HG03520 (cell line): ENCODE measurements at regions not wholly inside any gene's neighbourhood (a gene's known extent, or its start where the extent isn't known, plus 50 kb on each side); places are given as distances from the start of the nearest gene placed in this dataset.

ENCODE experiments used
- ATAC-seq: cut with Tn5 transposase; IDR thresholded peaks from one replicate; pipeline ENCODE4 v1.9.1; 2021; ENCODE audit warnings: mild to moderate bottlenecking, moderate library complexity; ENCODE audit not compliant: unreplicated experiment

DNA sequence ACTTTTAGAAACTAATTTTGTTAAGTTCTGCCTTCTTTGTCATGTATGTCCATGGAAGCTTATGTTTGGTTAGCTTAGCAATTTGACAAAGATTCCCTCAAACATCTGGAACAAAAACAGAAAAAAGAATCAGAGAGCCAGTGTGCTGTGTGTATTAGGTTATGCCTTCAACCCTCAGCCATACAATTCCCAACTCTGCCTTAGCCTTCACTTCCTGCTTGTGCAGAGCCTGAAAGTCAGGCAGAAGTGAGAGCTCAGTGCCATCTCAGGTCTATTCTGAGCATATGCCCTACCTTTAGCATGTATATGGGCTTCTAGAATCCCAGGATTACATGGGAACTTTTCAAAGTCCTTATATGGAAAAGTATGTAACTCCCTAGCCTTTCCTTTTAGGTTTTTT lies 58.2 kb upstream of the STOX2 start:
- no peak for ATAC-seq

- no peak for ATAC-seq
Measured at GRCh38 chr4:183848805-183849204, 56.3 kb upstream of the STOX2 start.

DNA sequence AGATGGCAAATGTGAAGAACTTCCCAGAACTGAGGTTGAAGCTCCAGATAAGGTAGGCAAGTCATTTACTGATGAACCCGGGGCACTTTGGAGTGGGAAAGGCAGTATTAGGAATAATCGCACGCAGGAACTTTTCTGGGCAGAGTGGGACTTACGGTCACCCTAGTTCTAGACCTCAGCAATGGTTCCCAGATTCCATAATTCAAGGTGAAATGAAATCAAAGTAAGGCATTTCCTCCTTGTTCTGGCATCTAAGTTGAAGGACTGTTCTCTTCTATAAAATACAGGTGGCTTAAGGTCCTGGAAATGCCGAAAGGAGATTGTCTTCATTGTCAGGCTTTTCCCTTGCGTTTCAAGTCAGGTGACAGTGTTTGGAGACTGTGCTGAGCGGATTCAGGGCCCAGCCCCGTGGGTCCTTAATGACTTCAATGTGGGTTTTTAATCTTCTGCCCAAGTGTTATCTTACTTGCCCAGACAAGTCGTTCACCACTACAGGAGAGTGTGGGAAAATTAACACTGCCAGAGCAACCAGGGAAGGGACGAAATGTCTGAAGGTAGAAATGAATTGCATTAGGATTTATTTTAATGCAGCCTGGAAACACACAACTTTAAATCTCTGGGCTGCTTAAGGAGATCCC lies 52.1 kb upstream of the STOX2 start:
- no peak for ATAC-seq

DNA sequence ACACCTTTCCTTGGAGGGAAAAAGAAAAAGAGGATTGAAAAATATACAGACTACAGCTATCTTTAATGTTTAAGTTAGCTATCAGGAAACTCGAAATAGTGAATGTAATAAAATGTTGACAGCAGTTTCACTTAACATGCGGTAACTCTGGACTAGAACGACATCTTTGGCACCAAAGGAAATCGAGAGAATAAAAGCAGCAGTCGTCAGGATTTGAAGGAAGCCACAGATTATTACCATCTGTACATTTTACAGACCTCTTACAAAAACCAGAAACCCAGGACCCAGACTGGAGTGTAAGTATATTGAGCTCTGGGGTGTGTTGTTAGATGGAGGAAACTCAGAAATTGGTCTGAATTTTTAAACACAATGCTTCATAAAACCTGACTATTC lies 51.6 kb upstream of the STOX2 start:
- ATAC-seq = no peak
